DMS53 treated with DMSO at 0.1 percent for 48 hours (cell line): ENCODE measurements at regions not wholly inside any gene's neighbourhood (a gene's known extent, or its start where the extent isn't known, plus 50 kb on each side); places are given as distances from the start of the nearest gene placed in this dataset.

Experiments used
- DNase-seq: peaks from one replicate; lab custom pipeline; 2025; ENCODE audit not compliant: unreplicated experiment; lab: John Stamatoyannopoulos, UW

DNA sequence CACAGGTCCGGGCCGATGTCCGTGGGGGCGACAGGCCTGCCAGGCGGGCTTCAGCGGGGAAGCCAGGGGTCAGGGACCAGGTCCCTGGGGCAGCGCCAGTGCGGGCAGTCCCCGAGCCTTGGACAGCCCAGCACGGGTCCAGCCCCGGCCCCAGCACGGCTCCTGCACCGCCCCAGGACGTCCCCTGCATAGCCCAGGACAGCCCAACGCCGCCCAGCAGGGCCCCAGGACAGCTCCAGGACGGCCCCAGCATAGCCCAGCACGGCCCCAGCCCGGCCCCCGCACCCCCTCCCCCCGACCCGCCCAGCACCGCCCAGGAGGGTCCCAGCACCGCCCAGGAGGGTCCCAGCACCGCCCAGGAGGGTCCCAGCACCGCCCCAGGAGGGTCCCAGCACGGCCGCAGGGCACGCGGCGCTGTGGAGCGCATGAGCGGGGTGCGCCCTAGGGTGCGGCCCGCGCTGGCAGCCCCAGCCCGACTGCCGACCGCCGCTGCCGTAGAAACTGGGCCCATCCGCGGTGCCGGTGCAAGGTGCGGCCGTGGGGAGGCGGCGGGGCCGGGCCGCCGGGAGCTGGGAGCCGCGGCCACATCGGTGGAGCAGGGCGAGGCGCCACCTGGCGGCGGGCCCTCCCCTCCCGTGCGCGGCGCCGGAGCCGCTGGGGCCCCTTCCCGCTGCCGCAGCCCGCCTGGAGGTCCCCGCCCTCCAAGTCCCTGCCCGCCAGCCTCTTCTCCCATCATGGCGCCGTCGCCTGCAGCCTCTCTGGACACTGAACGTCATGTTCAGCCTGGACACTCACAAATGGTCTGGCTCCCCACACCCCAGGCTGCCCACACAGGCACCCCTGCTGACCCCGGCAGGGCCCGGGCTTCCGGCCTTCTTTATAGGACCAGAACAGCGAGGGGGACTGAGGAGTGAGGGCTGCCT, 106.8 kb upstream of the NKX1-1 start:
- DNase-seq, result no peak

GRCh38 chr4:1512051-1512737, 106.0 kb upstream of the NKX1-1 start:
- no peak for DNase-seq

GRCh38 chr4:1511441-1512041, 105.3 kb upstream of the NKX1-1 start:
- no peak for DNase-seq

DNA sequence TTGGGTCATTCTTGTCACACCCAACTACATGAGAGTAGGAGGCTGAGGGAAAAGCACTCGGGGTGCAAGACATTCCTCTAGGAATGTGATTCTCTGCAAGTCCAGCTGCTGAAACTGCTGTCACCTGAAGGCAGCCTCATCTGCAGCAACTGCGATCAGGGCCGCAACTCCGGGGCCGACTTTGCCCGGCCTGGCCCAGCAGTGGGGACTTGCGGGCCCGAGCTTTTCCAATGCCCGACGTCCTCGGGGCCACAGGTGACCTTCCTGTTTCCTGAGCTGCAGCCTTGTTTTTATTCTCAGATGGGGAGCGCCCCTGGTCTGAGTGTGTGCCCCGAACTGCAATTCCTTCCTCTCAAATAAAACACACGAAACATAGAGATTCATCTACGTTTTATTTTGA, 104.7 kb upstream of the NKX1-1 start:
- no peak for DNase-seq

DNA sequence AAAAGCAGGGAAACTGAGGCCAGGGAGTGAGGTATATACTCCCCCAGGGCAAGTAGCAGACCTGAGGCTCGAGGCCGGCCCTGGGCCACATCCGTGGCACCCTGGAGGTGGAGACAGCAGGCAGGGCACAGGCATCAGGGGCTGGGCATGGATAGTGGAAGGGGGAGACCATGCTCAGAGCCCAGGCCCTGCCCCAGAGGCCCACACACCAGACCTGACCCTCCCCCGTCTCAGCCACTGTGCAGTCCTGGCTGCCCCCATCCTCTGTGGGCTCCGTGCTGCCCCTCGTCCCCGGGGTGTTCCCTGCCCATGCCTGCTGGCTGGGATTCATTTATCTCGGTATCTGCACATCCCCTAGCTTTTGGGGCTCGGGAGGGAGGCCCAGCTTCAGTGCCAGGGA, 103.1 kb upstream of the NKX1-1 start:
- no peak for DNase-seq

DNA sequence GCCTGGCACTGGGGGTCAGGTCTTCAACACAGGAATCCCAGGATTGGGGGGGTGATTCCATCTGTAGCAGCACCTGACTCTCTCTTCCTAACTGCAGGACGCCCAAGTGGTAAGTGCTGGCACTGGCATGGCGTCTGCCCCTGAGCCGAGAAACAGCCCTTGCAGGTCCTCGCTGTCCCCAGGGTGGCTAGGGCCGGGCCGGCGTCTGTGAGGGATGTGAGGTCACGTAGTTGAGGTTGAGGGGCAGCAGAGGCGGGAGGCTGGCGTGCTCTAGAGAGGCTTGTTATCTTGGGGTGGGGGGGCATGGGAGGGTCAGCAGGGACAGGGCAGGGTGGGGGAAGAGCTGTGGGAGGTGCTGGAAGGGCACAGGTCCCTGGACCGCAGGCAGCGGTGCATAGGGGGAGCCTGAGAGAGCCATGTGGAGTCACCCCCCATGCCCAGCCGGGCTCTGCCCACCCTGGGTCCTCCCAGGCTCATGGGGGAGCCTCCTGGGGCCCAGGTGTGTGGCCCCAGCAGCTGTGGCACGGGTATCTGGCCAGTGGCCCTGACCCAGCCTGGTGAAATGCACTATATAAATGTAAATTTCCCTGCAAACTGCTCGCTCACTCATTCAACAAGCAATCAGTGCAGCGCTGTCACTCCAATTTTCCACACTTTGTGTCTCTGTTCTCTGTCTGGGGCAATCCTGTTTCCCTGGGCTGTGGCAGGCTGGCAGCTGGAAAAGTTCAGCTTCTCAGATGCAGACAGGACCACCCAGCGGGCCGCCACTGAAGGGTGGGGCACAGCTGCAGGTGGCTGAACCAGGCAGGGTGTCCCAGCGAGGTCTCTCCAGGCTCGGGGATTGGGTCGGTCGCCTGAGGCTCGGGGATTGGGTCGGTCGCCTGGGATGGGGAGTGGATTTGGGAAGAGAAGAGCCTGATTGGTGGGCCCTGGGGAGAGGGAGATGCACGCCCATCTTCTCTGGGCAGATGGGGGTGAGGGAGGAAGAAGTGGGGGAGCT, 102.2 kb upstream of the NKX1-1 start:
- DNase-seq, result no peak

DNA sequence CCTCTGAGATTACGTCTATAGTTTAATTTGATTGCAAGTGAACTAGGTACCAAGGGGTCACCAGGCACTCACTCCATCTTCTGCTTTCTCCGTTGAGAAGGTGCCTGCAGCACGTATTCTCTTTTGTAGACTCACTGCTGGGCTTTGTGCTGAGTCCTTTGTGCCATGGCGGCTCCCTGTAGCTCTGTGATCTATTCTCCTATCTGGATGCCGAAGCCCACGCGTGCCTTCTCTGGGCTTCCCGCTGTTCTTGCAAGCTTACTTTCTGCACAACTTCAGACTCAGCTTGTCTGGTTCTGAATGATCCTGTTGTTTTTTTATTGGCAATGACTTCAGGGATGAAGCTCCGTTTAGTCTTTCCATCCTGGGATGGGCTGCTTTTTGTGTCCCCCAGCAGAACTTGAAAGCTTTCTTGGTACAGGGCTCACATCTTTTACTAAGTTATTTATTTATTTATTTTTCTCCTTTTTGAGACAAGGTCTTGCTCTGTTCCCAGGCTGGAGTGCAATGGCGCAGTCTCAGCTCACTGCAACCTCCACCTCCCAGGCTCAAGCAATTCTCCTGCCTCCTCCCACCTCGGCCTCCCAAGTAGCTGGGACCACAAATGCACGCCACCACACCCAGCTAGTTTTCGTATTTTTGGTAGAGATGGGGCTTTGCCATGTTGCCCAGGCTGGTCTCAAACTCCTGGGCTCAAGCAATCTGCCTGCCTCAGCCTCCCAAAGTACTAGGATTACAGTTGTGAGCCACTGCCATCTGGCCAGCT, 100.9 kb upstream of the NKX1-1 start:
- no peak for DNase-seq

DNA sequence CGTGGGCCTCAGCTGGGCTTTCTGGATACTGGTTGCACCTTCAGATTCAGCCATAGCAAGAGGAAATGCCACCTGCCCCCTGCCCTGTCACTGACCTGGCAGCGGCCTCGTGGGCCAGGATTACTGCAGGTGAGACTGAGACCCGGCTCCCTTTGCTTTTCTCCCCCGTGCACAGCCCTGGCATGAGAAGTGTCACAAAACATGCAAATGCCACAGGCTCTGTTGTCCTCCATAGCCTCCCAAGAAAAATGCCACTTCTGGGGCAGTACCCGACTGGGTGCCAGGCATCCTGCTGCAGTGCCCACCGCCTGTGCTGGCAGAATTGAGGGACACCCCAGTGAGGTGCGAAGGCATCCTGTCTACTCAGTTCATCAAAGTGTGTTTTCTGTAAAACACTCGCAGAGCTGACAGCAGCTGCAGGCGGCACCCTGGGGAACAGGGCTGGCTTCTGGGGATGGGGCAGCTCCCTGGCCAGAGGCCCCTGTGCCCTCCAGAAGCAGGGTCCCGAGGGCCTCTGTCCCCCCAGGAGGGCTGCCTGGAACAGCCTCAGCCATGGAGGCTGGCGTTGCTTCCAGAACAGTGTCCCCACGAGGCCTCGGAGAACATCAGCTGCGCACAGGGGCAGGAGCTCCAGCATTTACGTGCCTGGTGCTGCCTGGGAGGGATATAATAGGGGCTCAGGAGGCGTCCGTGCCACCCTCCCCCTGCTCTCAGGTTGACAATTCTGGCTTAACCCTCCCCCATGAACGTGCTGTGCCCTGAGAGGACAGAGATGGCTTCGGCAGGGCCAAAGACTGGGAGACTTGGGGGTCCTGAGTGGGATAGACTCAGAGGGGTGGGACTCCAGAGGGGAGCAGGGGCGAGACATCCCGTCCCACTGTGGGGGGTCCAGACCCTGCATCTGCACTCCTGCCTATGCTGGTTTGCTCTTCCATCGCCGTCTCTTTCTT, 99.5 kb upstream of the NKX1-1 start:
- DNase-seq, result no peak

DNA sequence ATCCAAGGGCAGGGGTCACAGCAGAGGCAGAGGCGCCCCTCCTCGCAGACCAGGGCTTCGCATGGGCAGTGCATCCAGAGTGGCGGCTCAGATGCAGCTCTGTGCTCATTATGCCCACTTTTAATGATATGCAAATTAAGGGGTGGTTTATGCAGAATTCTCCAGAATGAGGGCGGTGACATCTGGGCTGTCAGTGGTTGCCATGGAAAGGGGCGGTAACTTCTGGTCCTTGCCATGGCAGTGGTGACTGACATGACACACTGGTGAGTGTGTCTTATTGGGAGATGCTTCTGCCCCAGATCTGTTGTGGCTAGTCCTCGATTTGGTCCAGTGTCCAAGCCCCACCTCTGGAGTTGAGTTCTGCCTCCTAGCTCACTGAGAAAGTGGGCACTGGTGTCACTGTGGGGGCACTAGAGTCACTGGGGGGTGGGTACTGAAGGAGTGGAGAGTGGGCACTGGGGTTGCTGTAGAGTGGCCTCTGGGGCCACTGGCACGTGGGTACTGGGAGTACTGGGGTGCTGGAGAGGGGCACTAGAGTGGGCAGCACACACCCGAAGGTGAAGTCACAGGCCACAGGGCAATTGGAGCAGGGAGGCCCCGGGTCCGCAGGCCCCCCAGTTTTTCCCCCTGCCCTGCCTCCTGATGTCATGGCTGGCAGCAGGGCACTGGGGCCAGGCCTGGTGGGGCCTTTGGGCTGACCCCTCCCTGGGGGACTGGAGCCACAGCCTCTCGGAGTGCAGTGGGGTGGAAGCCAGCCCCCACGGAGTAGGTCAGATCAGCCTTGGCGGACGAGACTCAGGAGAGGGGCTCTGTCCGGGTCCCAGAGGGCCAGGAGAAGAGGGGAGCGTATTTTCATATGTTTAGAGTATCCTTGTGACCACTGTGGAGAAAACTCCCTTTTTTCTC, 98.6 kb upstream of the NKX1-1 start:
- DNase-seq, result no peak

- DNase-seq, result no peak
Observed at GRCh38 chr4:1503583-1504471, 97.6 kb upstream of the NKX1-1 start.

DNA sequence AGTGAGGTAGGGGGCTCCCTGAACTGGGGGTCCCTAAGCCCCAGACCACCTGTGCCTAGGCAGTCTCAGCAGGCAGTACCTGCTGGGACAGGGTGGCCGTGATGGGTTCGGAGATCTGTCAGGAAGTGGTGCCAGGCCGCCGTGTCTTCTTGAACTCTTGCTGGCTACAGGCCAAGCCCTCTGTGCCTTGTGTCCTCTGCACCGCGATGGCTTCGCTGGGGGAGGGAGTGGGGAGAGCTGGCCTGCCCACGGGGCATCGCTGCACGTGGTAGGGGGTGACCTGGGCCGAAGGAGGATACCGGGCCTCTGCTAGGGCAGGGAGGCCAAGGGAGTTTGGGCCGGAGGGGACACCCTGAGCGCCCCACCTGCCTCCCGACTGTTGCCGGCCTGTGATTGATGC, 96.7 kb upstream of the NKX1-1 start:
- DNase-seq, result no peak

DNA sequence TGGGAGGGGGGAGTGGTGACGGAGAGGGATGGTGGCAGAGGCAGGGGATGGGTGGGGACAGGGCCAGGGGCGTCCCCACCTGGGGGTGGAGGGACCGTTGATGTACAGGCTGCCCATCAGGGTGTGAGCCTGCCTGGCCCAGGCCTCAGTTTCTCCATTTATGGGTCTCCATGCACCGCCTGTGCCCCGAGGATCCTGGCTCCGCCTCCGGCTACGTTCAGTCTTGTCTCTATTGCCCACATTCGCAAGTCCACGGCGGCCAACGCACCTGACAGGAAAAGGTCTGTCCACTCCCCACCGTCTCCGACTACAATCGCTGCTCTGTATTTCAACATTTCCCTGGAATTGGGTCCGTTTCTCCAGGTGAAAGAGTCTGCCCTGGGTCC, 96.3 kb upstream of the NKX1-1 start:
- DNase-seq, result no peak

GRCh38 chr4:1501754-1502500, 95.7 kb upstream of the NKX1-1 start:
- DNase-seq, result no peak

GRCh38 chr4:1500966-1501753, 94.9 kb upstream of the NKX1-1 start:
- no peak for DNase-seq

DNA sequence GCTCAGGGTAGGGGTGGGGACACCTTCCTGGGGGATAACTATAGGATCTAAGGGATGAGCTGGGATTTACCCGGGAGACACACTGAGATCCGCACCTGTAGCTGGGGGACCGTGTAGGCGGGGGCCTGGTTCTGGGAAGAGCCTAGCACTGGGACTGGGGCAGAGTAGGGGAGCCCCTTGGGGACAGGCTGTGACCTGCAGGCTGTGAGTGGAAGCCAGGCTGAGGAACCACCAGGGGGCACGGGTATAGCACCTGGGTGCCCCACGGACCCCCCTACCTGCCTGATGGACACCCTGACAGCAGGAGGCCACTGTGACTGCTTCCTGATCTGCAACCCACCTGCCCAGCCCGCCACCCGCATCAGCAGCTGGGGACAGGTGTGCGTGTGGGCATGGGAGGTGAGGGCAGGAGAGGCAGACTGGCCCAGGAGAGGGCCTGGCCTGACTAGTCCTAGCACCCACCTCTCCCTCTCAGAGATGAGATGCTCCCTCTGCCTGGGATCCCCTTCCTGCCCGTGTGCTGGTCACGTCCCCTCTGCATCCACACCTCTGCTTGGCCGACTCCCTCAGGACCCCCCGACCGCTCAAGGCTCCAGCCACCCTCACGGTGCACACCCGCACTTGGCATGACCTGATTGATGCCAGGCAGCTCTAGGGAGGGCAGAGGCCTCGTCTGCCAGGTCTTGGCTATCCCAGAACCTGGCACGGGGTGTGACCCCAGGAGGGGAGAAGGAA, 94.2 kb upstream of the NKX1-1 start:
- DNase-seq, result no peak
